Heart right ventricle (tissue), 16 donors: ENCODE measurements at regions not wholly inside any gene's neighbourhood (a gene's known extent, or its start where the extent isn't known, plus 50 kb on each side); places are given as distances from the start of the nearest gene placed in this dataset.
"Not testable (repeated sequence)": the region's sequence is repeated elsewhere in the genome, so short reads cannot be mapped to it uniquely, and the experiment has no call there.

Experiments
- ATAC-seq, 8 donors: fragments of 200-7000 bp; cut with Tn5 transposase; one replicate each; pipeline ENCODE4 v1.9.1; 2020; ENCODE audit warnings: mild to moderate bottlenecking in 8 of 8, moderate library complexity in 8 of 8, moderate number of reproducible peaks in 1 of 8
- DNase-seq, 2 donors: peaks; one replicate each; pipeline ENCODE4 v3.0.0-alpha.2; 2020
- H3K27ac ChIP-seq, 10 donors: fragments of 200-600 bp; sonication (generic) in 2 of 10; one replicate each; pipeline versions ENCODE4 v1.5.0 to v1.8.0; 2020 to 2022; ENCODE audit warnings: mild to moderate bottlenecking in 3 of 10
- H3K27me3 ChIP-seq, 7 donors: fragments of 200-600 bp; one replicate each; pipeline ENCODE4 v1.8.0; 2021 to 2022; ENCODE audit warnings: mild to moderate bottlenecking in 2 of 7
- H3K36me3 ChIP-seq, 9 donors: fragments of 200-600 bp; sonication (generic) in 1 of 9; one replicate each; pipeline versions ENCODE4 v1.5.0 to v1.8.0; 2020 to 2022; ENCODE audit warnings: mild to moderate bottlenecking in 2 of 9
- H3K4me1 ChIP-seq, 9 donors: fragments of 200-600 bp; sonication (generic) in 1 of 9; one replicate each; pipeline versions ENCODE4 v1.5.0 to v1.8.0; 2020 to 2022; ENCODE audit warnings: mild to moderate bottlenecking in 4 of 9
- H3K4me3 ChIP-seq, 10 donors: fragments of 200-600 bp; sonication (generic) in 2 of 10; one replicate each; pipeline versions ENCODE4 v1.5.0 to v1.8.0; 2020 to 2022; ENCODE audit warnings: mild to moderate bottlenecking in 7 of 10, moderate library complexity in 2 of 10
- H3K9me3 ChIP-seq, 11 donors: fragments of 200-600 bp in 10 of 11; sonication (generic) in 2 of 11; one replicate each; pipeline versions ENCODE4 v1.5.0 to v1.8.0; 2013 to 2022; ENCODE audit warnings: mild to moderate bottlenecking in 2 of 11, control low read depth in 1 of 11, moderate library complexity in 1 of 11
- CTCF ChIP-seq, 9 donors: fragments of 200-600 bp; sonication (generic) in 2 of 9; IDR thresholded peaks; one replicate each; pipeline versions ENCODE4 v1.5.0 to v1.8.0; 2021 to 2022; ENCODE audit warnings: antibody characterized with exemption in 9 of 9, mild to moderate bottlenecking in 5 of 9, moderate library complexity in 1 of 9
- WGBS, 2 donors: extraction: QIAGEN DNeasy Blood & Tissue Kit; methylation state at CpG; one replicate each; pipeline ENCODE4 v1.1.7; 2013; ENCODE audit warnings: inconsistent platforms in 1 of 2; 5-methylcytosine and 5-hydroxymethylcytosine counted together
- intact Hi-C, 10 donors: fragments of 100-400 bp; cut with DNase I; formaldehyde crosslinking; loops; one replicate each; pipeline versions ENCODE4 v1.11.1 to v1.14.2; 2022
- donor health status: Arrhythmogenic right ventricular cardiomyopathy.
- donor health status: ischemic (EF 13 %, LVEDD 7.1; RV severe dilation, severe dysfunction).
- donor health status: healthy with polysubstance abuse.
- donor health status: DM: no; HTN: yes; CAD: no.
- donor health status: DM: no; HTN: no; CAD: no.
- donor health status: ischemic (EF 25% LVEDD 6.9; RV normal size, moderate dysfunction).
- donor health status: ischemic (EF 25% LVEDD 5.7; RV mildly dilated, moderate dysfunction).
- donor health status: healthy.
- donor health status: DM: yes; HTN: yes; CAD: no.
- donor health status: Ischemic cardiomyopathy.
- donor health status: ischemic (EF 35%, LVEDD 5.7; RV mildly dilated, moderate dysfunction).
- donor health status: nonischemic (EF 11% LVEDD 7.7; RV severe dilation, severe dysfunction).
- donor health status: DM: yes; HTN: yes; CAD: no.
- donor health status: PGD.
- donor health status: ischemic (EF 29% LVEDD 5.4; RV normal size, mild dysfunction).
- donor health status: nonischemic (EF 23%, LVEDD 6.1; RV moderate dilation, normal function).

- WGBS, 2 donors = 77 to 82% methylated on average over 1 of the region's 1 CpG
- H3K9me3 ChIP-seq = peaks cover 0 to 8% (median 0%) of the 10 kb centered on the region in 11 donors
- intact Hi-C loops = no loop called here
- H3K27ac ChIP-seq = no peak overlapping the region
- H3K4me1 ChIP-seq = no peaks in the 10 kb centered on the region
- no peaks in the 10 kb centered on the region for H3K36me3 ChIP-seq
- no peak for TF ChIP-seq CTCF (IDR thresholded peaks at IDR 0.05)
- DNase-seq (no peak), ATAC-seq (no peak)
- no peaks in the 10 kb centered on the region for H3K27me3 ChIP-seq
- H3K4me3 ChIP-seq = no peak overlapping the region
Observed at GRCh38 chr12:73659802-73660201, 877.8 kb upstream of the ATXN7L3B start.

- H3K27ac ChIP-seq = no peak overlapping the region
- H3K36me3 ChIP-seq = no peaks in the 10 kb centered on the region
- DNase-seq = no peak
- H3K27me3 ChIP-seq = no peaks in the 10 kb centered on the region
- H3K4me3 ChIP-seq = no peak overlapping the region
- no peak for TF ChIP-seq CTCF (IDR thresholded peaks at IDR 0.05)
- 92 to 94% methylated on average over 16 of the region's 16 CpGs for WGBS, 2 donors
- no peak for ATAC-seq
- H3K9me3 ChIP-seq = peaks cover 0 to 8% (median 0%) of the 10 kb centered on the region in 11 donors
- H3K4me1 ChIP-seq = no peaks in the 10 kb centered on the region
- intact Hi-C loops = no loop called here
Observed at GRCh38 chr12:73665193-73665592, 872.4 kb upstream of the ATXN7L3B start.

- H3K27me3 ChIP-seq, intact Hi-C loops, ATAC-seq, H3K4me1 ChIP-seq, DNase-seq, H3K9me3 ChIP-seq, H3K27ac ChIP-seq, H3K36me3 ChIP-seq, H3K4me3 ChIP-seq: not testable (repeated sequence)
- WGBS, 2 donors = 82% methylated on average over 3 of the region's 3 CpGs
Observed at GRCh38 chr12:73671550-73671949, 866.1 kb upstream of the ATXN7L3B start.

GRCh38 chr12:73677520-73678291, 859.9 kb upstream of the ATXN7L3B start:
- DNase-seq = no peak
- H3K4me3 ChIP-seq = no peak overlapping the region
- H3K9me3 ChIP-seq = no peaks in the 10 kb centered on the region
- no peaks in the 10 kb centered on the region for H3K27me3 ChIP-seq
- no peak for TF ChIP-seq CTCF (IDR thresholded peaks at IDR 0.05)
- no peaks in the 10 kb centered on the region for H3K4me1 ChIP-seq
- ATAC-seq = no peak
- intact Hi-C loops = no loop called here
- no peaks in the 10 kb centered on the region for H3K36me3 ChIP-seq
- 65 to 72% methylated on average over 4 of the region's 4 CpGs for WGBS, 2 donors
- H3K27ac ChIP-seq = no peak overlapping the region

- intact Hi-C loops = no loop called here
- Histone ChIP-seq H3K9me3 (no peaks in the 10 kb centered on the region), H3K4me3 (no peak overlapping the region), H3K36me3 (no peaks in the 10 kb centered on the region), H3K4me1 (no peaks in the 10 kb centered on the region), H3K27ac (no peak overlapping the region), H3K27me3 (no peaks in the 10 kb centered on the region)
- TF ChIP-seq CTCF (IDR thresholded peaks at IDR 0.05) = no peak
- ATAC-seq = no peak
- 67 to 69% methylated on average over 3 of the region's 3 CpGs for WGBS, 2 donors
- DNase-seq = no peak
Observed at GRCh38 chr12:73678335-73678734, 859.3 kb upstream of the ATXN7L3B start.
